PC-9 (cell line): ENCODE measurements at regions not wholly inside any gene's neighbourhood (a gene's known extent, or its start where the extent isn't known, plus 50 kb on each side); places are given as distances from the start of the nearest gene placed in this dataset.

Source experiments
- BruUV-seq: library from RNA; stranded (reverse); fragments of 400-500 nt; replicated peaks from 2 replicates; lab custom pipeline; 2021; lab: Mats Ljungman, UMichigan
- CTCF ChIA-PET: fragments of 300-600 bp; sonication (Branson Sonifier 250); formaldehyde crosslinking; loops from one replicate; lab custom pipeline; 2022; ENCODE audit warnings: antibody characterized with exemption; lab: Charles Lee
- POLR2A ChIA-PET: fragments of 300-600 bp; sonication (Branson Sonifier 250); formaldehyde crosslinking; loops from one replicate; lab custom pipeline; 2022; ENCODE audit warnings: antibody characterized with exemption; ENCODE audit not compliant: unreplicated experiment; lab: Charles Lee
- DNase-seq, 2 experiments: peaks; one replicate each; pipeline versions ENCODE4 v3.0.0 to v3.0.0-alpha.2; 2015 to 2022; ENCODE audit warnings: mixed read lengths in 1 of 2
- H2AFZ ChIP-seq: fragments of 200-600 bp; sonication (generic); 2 replicates; pipeline ENCODE4 v1.8.1; 2017; ENCODE audit warnings: antibody characterized with exemption
- H3F3A ChIP-seq: fragments of 200-600 bp; sonication (generic); 2 replicates; pipeline ENCODE4 v1.8.1; 2017; ENCODE audit warnings: antibody characterized with exemption, mild to moderate bottlenecking, low read depth; ENCODE audit not compliant: insufficient read depth
- H3K27ac ChIP-seq: fragments of 200-600 bp; sonication (generic); 2 replicates; pipeline ENCODE4 v1.6.1; 2016; ENCODE audit warnings: mixed run types
- H3K27me3 ChIP-seq: fragments of 200-600 bp; sonication (generic); 2 replicates; pipeline ENCODE4 v1.6.1; 2016; ENCODE audit warnings: low read depth, mixed run types; ENCODE audit not compliant: insufficient read depth
- H3K36me3 ChIP-seq: fragments of 200-600 bp; sonication (generic); 2 replicates; pipeline ENCODE4 v1.6.1; 2016; ENCODE audit warnings: low read depth, mixed run types
- H3K4me1 ChIP-seq: fragments of 200-600 bp; sonication (generic); replicated peaks from 2 replicates; pipeline ENCODE4 v1.6.1; 2016; ENCODE audit warnings: mixed run types; ENCODE audit not compliant: insufficient read depth
- H3K4me2 ChIP-seq: fragments of 200-600 bp; sonication (generic); 2 replicates; pipeline ENCODE4 v1.6.1; 2017; ENCODE audit warnings: mixed run types
- H3K4me3 ChIP-seq: fragments of 200-600 bp; sonication (generic); 2 replicates; pipeline ENCODE4 v1.6.1; 2016; ENCODE audit warnings: mixed run types
- H3K79me2 ChIP-seq: fragments of 200-600 bp; sonication (generic); 2 replicates; pipeline ENCODE4 v1.6.1; 2017; ENCODE audit warnings: low read depth, mixed run types
- H3K9me2 ChIP-seq: fragments of 200-600 bp; sonication (generic); 2 replicates; pipeline ENCODE4 v1.8.1; 2017; ENCODE audit warnings: mild to moderate bottlenecking; ENCODE audit not compliant: insufficient read depth
- H3K9me3 ChIP-seq: fragments of 200-600 bp; sonication (generic); 2 replicates; pipeline ENCODE4 v1.8.1; 2016; ENCODE audit warnings: low read depth; ENCODE audit not compliant: insufficient read depth
- H4K20me1 ChIP-seq: fragments of 200-600 bp; sonication (generic); 2 replicates; pipeline ENCODE4 v1.8.1; 2017; ENCODE audit not compliant: insufficient read depth
- EZH2 ChIP-seq: fragments of 200-600 bp; sonication (generic); IDR thresholded peaks from 2 replicates; pipeline ENCODE4 v1.8.0; 2017; ENCODE audit warnings: antibody characterized with exemption, low read depth
- intact Hi-C: fragments of 100-400 bp; cut with micrococcal nuclease; formaldehyde crosslinking; loops from one replicate; pipeline ENCODE4 v1.10.0; 2022; ENCODE audit not compliant: unreplicated experiment
- TF ChIP-seq, protein P1 (sequence below): fragments of 200-600 bp; sonication (generic); conservative IDR thresholded peaks from 2 replicates; pipeline ENCODE4 v1.6.1; 2017; ENCODE audit warnings: mixed run types, antibody characterized with exemption, mild to moderate bottlenecking, moderate library complexity

- no peak overlapping the region for H3K4me2 ChIP-seq
- H3K9me3 ChIP-seq, result no peaks in the 10 kb centered on the region
- ChIA-PET CTCF (interaction anchor here (0.6 kb wide), 1 partner anchor 121 kb away, joined by 6 read pairs; no protein-coding TSS in a partner anchor), POLR2A (interaction anchor here (0.5 kb wide), 2 partner anchors 38 to 52 kb away, joined by 3 to 4 read pairs; no protein-coding TSS in a partner anchor)
- BruUV-seq, result no TSS peak
- intact Hi-C loops, result no loop called here
- peaks cover 50% of the 10 kb centered on the region for H3F3A ChIP-seq
- H3K9me2 ChIP-seq, result 0 out of 2 replicates have a peak, but pooled peaks cover 6% of the 10 kb centered on the region
- H2AFZ ChIP-seq, result no peak overlapping the region
- no peak for TF ChIP-seq EZH2
- TF ChIP-seq, protein P1, sequence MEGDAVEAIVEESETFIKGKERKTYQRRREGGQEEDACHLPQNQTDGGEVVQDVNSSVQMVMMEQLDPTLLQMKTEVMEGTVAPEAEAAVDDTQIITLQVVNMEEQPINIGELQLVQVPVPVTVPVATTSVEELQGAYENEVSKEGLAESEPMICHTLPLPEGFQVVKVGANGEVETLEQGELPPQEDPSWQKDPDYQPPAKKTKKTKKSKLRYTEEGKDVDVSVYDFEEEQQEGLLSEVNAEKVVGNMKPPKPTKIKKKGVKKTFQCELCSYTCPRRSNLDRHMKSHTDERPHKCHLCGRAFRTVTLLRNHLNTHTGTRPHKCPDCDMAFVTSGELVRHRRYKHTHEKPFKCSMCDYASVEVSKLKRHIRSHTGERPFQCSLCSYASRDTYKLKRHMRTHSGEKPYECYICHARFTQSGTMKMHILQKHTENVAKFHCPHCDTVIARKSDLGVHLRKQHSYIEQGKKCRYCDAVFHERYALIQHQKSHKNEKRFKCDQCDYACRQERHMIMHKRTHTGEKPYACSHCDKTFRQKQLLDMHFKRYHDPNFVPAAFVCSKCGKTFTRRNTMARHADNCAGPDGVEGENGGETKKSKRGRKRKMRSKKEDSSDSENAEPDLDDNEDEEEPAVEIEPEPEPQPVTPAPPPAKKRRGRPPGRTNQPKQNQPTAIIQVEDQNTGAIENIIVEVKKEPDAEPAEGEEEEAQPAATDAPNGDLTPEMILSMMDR, result no peak
- H3K79me2 ChIP-seq, result peaks cover 13% of the 10 kb centered on the region
- peaks cover 27% of the 10 kb centered on the region for H3K36me3 ChIP-seq
- no peaks in the 10 kb centered on the region for H3K27me3 ChIP-seq
- no peak for DNase-seq
- no peaks in the 10 kb centered on the region for H4K20me1 ChIP-seq
- H3K4me1 ChIP-seq, result 0 out of 2 replicates have a peak, but pooled peaks cover 2% of the 10 kb centered on the region
- H3K4me3 ChIP-seq, result no peak overlapping the region
- H3K27ac ChIP-seq, result no peak overlapping the region
Observed at GRCh38 chr14:103216857-103217256, 93.6 kb downstream of the TNFAIP2 start.

GRCh38 chr14:103217538-103217937 is 94.3 kb downstream of the TNFAIP2 start:
- Histone ChIP-seq H3K4me2 (no peak overlapping the region), H2AFZ (no peak overlapping the region), H3K4me3 (no peak overlapping the region), H3K27me3 (no peaks in the 10 kb centered on the region), H4K20me1 (no peaks in the 10 kb centered on the region), H3F3A (peaks cover 53% of the 10 kb centered on the region), H3K9me2 (0 out of 2 replicates have a peak, but pooled peaks cover 5% of the 10 kb centered on the region), H3K36me3 (peaks cover 20% of the 10 kb centered on the region), H3K27ac (no peak overlapping the region), H3K4me1 (no peaks in the 10 kb centered on the region), H3K9me3 (no peaks in the 10 kb centered on the region), H3K79me2 (peaks cover 6% of the 10 kb centered on the region)
- DNase-seq, result no peak
- no TSS peak for BruUV-seq
- TF ChIP-seq, protein P1, result no peak
- no peak for TF ChIP-seq EZH2
- intact Hi-C loops, result no loop called here
- ChIA-PET CTCF (interaction anchor here (0.5 kb wide), 1 partner anchor 69 kb away, joined by 10 read pairs; no protein-coding TSS in a partner anchor), POLR2A (no interaction called here)

DNA sequence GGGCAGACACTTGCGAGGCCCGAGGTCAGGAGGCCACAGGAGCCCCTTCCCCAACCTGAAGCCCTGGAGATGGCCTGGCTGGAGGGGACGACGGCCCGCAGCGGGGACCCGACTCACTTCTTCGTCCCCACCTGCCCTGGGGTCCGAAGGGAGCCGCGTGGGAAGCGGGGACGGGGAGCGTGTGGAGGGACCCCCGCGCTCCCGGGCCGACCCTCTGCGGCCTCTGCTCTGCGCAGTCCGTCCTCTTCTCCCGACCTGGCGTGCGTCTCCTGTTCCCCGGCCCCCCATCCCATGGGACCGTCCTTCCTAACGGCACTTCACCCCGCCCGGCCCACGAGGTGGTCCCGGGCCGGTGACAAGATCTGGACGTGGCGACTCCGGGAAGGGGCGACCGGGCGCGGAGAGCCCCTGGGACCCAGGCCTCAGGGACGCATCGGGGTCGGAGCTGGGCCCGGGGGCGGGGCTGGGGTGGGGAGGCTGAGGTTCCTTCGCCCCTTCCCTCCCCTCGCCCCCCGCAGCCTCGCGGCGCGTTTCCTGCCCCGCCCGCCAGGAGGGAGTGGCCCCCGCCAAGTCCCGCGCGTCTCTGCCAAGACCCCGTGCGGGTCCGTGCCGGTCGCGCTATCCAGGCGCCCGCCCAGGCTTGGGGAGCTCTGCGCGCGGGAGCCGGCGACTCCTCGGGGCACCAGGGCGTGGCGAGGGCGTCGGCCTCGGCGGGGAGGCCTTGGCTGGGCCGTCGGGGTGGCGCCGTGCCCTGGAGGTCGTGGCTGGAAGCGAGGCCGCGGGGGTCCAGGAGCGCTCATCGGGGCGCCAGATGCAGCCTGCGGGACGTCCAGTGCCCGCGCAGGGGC is 97.1 kb downstream of the TNFAIP2 start:
- no peaks in the 10 kb centered on the region for H3K4me1 ChIP-seq
- TF ChIP-seq EZH2, result no peak
- TF ChIP-seq, protein P1, result no peak
- H3K9me2 ChIP-seq, result no peaks in the 10 kb centered on the region
- H4K20me1 ChIP-seq, result no peaks in the 10 kb centered on the region
- ChIA-PET CTCF (interaction anchor here (0.7 kb wide), 1 partner anchor 116 kb away, joined by 4 read pairs; no protein-coding TSS in a partner anchor), POLR2A (interaction anchor here (0.5 kb wide), 1 partner anchor 11 kb away, joined by 4 read pairs; no protein-coding TSS in a partner anchor)
- BruUV-seq, result no TSS peak
- H3F3A ChIP-seq, result peaks cover 45% of the 10 kb centered on the region
- intact Hi-C loops, result no loop called here
- no peaks in the 10 kb centered on the region for H3K9me3 ChIP-seq
- no peak overlapping the region for H3K4me3 ChIP-seq
- no peaks in the 10 kb centered on the region for H3K27me3 ChIP-seq
- H3K27ac ChIP-seq, result no peak overlapping the region
- H2AFZ ChIP-seq, result no peak overlapping the region
- no peaks in the 10 kb centered on the region for H3K36me3 ChIP-seq
- no peaks in the 10 kb centered on the region for H3K79me2 ChIP-seq
- H3K4me2 ChIP-seq, result no peak overlapping the region
- no peak for DNase-seq
